Neural progenitor cell (in vitro differentiated cells): ENCODE measurements at regions not wholly inside any gene's neighbourhood (a gene's known extent, or its start where the extent isn't known, plus 50 kb on each side); places are given as distances from the start of the nearest gene placed in this dataset.

ENCODE experiments used
- CTCF ChIP-seq: fragments of 200-600 bp; sonication (generic); IDR thresholded peaks from 2 replicates; pipeline ENCODE4 v1.5.1; 2017; ENCODE audit warnings: antibody characterized with exemption, mild to moderate bottlenecking
- EZH2 ChIP-seq: fragments of 200-600 bp; sonication (generic); IDR thresholded peaks from 2 replicates; pipeline ENCODE4 v1.6.1; 2017; ENCODE audit warnings: antibody characterized with exemption, mild to moderate bottlenecking, moderate library complexity
- EZH2phosphoT487 ChIP-seq: fragments of 200-600 bp; sonication (generic); IDR thresholded peaks from 2 replicates; pipeline ENCODE4 v1.6.1; 2017; ENCODE audit warnings: antibody characterized with exemption

GRCh38 chr11:90895850-90896249, 673.0 kb upstream of the CHORDC1 start:
- TF ChIP-seq CTCF: no peak
- no peak for TF ChIP-seq EZH2phosphoT487
- TF ChIP-seq EZH2: no peak
